NCI-H460 (cell line): ENCODE measurements at regions not wholly inside any gene's neighbourhood (a gene's known extent, or its start where the extent isn't known, plus 50 kb on each side); places are given as distances from the start of the nearest gene placed in this dataset.
"Not testable (repeated sequence)": the region's sequence is repeated elsewhere in the genome, so short reads cannot be mapped to it uniquely, and the experiment has no call there.

Source experiments
- DNase-seq: peaks from one replicate; pipeline ENCODE4 v3.0.0-alpha.2; 2016; ENCODE audit warnings: low read depth; ENCODE audit errors: extremely low read depth

- no peak for DNase-seq
Observed at GRCh38 chr4:115678425-115678941, 565.1 kb upstream of the NDST4 start.

DNA sequence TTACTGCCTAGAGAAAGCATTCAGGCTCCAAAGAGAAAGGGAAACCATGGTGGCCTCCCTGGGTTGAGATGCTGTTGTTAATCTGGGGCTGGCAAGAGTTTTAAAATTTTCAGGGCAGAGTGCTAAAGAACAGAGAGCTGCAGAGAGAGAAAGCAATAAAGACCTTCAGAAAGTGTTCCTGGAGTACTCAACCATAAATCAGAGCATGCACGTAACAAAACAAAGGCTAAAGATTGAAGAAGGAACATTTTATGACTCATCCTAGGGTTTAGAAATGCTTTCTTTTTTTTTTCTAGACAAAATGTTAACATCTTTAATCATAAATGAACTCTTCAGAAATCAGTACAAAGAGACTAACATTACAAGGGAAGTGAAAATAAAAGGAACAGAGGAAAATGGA lies 562.3 kb upstream of the NDST4 start:
- no peak for DNase-seq

DNA sequence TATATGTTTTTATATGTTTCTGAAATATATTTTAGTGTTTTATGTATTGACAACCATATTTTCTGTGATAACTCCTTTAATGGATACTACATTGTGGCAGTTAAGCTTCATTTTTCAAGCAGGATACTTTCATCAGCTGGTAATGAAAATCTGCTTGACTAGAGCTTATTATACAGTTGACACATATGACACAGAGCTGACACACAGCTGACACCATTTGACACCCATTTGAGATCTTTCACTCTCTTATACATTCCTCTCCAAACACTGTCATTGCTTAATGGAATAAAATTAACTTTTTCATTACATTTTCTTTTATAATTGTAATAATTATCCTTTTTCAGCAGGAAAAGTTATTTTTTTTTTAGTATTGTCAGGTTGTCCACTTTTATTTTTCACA lies 561.1 kb upstream of the NDST4 start:
- DNase-seq: peak; percentile 39

GRCh38 chr4:115671581-115671980 lies 558.2 kb upstream of the NDST4 start:
- DNase-seq: peak; percentile 58

- no peak for DNase-seq
Observed at GRCh38 chr4:115670930-115671329, 557.5 kb upstream of the NDST4 start.

- no peak for DNase-seq
Observed at GRCh38 chr4:115668396-115668795, 555.0 kb upstream of the NDST4 start.

GRCh38 chr4:115664285-115664684 lies 550.9 kb upstream of the NDST4 start:
- no peak for DNase-seq

DNA sequence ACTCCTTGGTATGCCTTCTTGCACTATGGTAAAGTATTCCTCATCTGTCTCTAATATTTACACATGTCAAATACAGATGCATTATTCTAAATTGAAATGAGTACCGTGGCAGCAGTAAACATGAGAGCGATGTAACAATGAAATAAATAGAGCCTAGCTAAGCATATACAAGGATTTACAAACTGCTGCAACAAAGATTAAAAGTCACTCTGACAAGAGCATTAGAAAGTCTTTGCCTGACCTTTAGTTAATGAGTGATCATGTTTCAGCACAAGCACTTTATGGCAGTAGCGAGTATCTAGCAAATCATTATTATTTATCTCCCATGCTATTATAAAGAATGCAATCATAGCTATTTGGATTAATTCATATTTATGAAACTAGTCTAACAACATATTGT lies 547.0 kb upstream of the NDST4 start:
- DNase-seq: no peak

- no peak for DNase-seq
Observed at GRCh38 chr4:115657991-115658650, 544.7 kb upstream of the NDST4 start.

- DNase-seq: no peak
Observed at GRCh38 chr4:115655626-115656025, 542.2 kb upstream of the NDST4 start.

DNA sequence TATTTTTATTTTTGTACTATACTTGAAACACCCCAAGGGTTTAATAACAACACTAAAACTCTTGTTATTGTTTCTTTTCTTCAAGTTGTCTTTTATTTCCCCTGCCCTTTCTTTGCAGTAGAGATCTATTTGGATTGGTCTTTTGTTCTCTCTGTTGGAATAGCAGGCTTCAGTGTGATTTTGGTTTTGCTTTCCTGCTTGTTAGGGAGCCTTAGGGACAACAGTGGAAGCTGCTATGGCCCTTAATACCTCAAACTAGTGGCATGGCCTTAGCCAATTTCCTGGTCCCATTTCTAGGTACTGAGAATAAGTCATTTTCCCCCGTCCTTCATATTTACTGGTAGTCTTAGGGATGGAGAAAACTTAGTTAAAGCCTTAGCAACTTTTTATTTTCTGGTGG lies 535.4 kb upstream of the NDST4 start:
- no peak for DNase-seq

DNA sequence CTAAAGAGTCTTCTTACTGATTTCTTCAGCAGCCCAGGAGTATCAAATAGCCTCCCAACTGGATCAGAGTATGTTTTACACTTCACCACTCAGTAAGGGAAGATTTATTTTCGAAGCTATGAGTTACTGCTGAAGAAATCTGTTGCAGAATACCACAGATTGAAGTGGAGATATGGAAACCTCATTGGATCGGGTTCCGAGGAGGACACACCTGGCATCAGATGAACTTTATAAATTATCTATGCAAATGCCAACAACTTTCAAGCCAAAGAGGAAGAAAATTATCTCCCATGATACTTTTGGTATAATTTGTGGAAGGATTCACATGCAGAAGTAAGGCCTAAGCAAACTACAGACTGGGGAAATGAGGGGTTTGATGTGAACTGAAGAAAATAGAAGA lies 515.9 kb upstream of the NDST4 start:
- DNase-seq: no peak

DNA sequence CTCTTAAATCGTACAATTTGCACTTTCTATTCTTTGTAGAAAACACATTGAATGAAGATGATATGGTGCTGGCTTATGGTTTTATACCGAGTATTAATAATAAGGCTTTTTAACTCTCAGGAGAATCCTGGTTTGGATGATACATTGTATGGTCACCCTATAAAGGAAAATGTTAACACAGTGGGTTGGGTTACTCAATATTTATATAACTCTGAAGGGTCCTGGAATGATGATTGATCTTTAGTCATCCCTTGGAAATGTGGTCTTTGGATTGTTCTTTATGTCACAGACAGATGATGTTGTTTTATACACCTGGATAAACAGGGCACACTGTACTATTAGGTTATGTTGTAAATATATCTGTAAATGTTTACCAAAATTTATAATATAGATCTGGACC lies 496.2 kb upstream of the NDST4 start:
- DNase-seq: no peak

GRCh38 chr4:115607311-115607710 lies 493.9 kb upstream of the NDST4 start:
- DNase-seq: no peak

GRCh38 chr4:115596265-115597001 lies 483.0 kb upstream of the NDST4 start:
- DNase-seq: no peak

- no peak for DNase-seq
Observed at GRCh38 chr4:115580901-115581300, 467.5 kb upstream of the NDST4 start.

GRCh38 chr4:115575851-115576250 lies 462.4 kb upstream of the NDST4 start:
- no peak for DNase-seq

- DNase-seq: no peak
Observed at GRCh38 chr4:115562506-115562905, 449.1 kb upstream of the NDST4 start.

GRCh38 chr4:115548123-115548522 lies 434.7 kb upstream of the NDST4 start:
- DNase-seq: no peak

DNA sequence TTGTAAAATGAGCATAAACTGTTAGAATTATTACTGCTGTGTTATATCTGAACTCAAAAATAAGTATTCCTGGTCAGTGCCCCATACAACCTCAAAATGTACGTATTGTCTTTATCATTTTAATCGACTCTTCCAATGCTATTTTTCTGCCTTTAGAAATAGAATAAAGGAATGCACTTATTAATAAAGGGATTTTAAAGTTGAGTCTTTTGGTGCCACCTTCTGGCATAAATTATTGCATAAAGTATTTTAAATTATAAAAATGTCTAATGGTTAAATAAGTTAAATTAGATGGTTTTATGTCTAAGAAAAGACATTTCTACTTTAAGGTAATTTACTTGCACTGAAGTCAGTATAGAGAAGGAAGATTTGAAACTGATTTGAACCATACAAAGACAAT lies 424.0 kb upstream of the NDST4 start:
- DNase-seq: no peak

DNA sequence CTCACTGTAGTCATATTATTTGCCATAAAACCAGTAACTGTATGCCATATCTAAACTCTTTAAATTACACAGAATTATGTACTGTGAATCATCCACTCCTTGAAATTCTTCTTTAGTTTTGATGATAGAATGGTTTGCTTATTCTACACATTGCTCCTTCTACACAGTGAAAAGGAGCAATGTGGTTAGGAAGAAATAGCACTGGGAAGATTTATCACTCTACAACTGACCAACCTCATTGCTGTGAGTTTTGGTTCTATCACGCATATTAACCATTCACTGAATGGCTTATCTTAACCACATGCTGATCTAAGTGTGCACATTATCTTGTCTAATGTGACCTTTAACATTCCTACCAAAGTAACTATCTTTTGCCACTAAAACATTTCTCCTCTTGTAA lies 415.7 kb upstream of the NDST4 start:
- DNase-seq: no peak

DNA sequence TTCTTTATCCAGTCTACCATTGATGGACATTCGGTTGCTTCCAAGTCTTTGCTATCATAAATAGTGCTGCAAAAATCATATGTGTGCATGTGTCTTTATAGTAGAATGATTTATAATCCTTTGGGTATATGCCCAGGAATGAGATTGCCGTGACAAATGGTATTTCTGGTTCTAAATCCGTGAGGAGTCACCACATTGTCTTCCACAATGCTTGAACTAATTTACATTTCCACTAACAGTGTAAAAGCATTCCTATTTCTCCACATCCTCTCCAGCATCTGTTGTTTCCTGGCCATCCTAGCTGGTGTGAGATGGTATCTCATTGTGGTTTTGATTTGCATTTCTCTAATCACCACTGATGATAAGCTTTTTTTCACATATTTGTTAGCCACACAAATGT lies 406.1 kb upstream of the NDST4 start:
- DNase-seq: not testable (repeated sequence)
